SK-N-SH (cell line): ENCODE measurements at regions not wholly inside any gene's neighbourhood (a gene's known extent, or its start where the extent isn't known, plus 50 kb on each side); places are given as distances from the start of the nearest gene placed in this dataset.

ENCODE experiments used
- CTCF ChIA-PET: fragments of 300-600, 350-600 bp; formaldehyde crosslinking; extraction: SDS; loops from one replicate; lab custom pipeline; 2021; lab: Yijun Ruan, JAX
- POLR2A ChIA-PET: fragments of 350-600 bp; sonication (Branson Sonifier 250); formaldehyde crosslinking; extraction: SDS; loops from one replicate; lab custom pipeline; 2020; ENCODE audit warnings: antibody characterized with exemption, inconsistent platforms; lab: Yijun Ruan, JAX
- DNase-seq: peaks from one replicate; pipeline ENCODE4 v3.0.0; 2012
- H2AFZ ChIP-seq: fragments of 200-600 bp; sonication (generic); 2 replicates; pipeline ENCODE4 v1.8.1; 2016; ENCODE audit warnings: antibody characterized with exemption, mild to moderate bottlenecking, low read depth
- H3F3A ChIP-seq: fragments of 200-600 bp; sonication (generic); replicated peaks from 2 replicates; pipeline ENCODE3; 2016; ENCODE audit warnings: antibody characterized with exemption, mild to moderate bottlenecking; ENCODE audit not compliant: insufficient read depth
- H3K27ac ChIP-seq, 2 experiments: fragments of 200-500 bp in 1 of 2; fragments of 200-600 bp in 1 of 2; sonication (Bioruptor generic) in 1 of 2; sonication (generic), shearing (Covaris generic) in 1 of 2; 2 replicates each; pipeline versions ENCODE4 v1.5.1 to v1.6.1; 2014 to 2016; ENCODE audit warnings: low read depth in 2 of 2, inconsistent platforms in 1 of 2, low read length in 1 of 2, mild to moderate bottlenecking in 1 of 2, mixed read lengths in 1 of 2
- H3K27me3 ChIP-seq: fragments of 200-600 bp; sonication (generic), shearing (Covaris generic); 2 replicates; pipeline ENCODE4 v1.6.1; 2016; ENCODE audit warnings: mixed run types; ENCODE audit not compliant: insufficient read depth
- H3K36me3 ChIP-seq, 2 experiments: fragments of 200-500 bp in 1 of 2; fragments of 200-600 bp in 1 of 2; sonication (Bioruptor generic) in 1 of 2; sonication (generic) in 1 of 2; replicated peaks in 1 of 2; 2 replicates each; pipeline versions ENCODE3 to v1.5.1; 2014 to 2016; ENCODE audit warnings: low read length in 1 of 2, mild to moderate bottlenecking in 1 of 2; ENCODE audit not compliant: insufficient read depth in 2 of 2, control insufficient read depth in 1 of 2
- H3K4me1 ChIP-seq, 2 experiments: fragments of 200-500 bp in 1 of 2; fragments of 200-600 bp in 1 of 2; sonication (Bioruptor generic) in 1 of 2; sonication (generic), shearing (Covaris generic) in 1 of 2; 2 replicates each; pipeline versions ENCODE4 v1.5.1 to v1.6.1; 2014 to 2016; ENCODE audit warnings: low read depth in 1 of 2, low read length in 1 of 2, mixed run types in 1 of 2; ENCODE audit not compliant: insufficient read depth in 2 of 2, control insufficient read depth in 1 of 2
- H3K4me2 ChIP-seq: fragments of 200-600 bp; sonication (generic), shearing (Covaris generic); 2 replicates; pipeline ENCODE4 v1.6.1; 2017; ENCODE audit warnings: mixed run types
- H3K4me3 ChIP-seq, 2 experiments: fragments of 200-500 bp in 1 of 2; fragments of 200-600 bp in 1 of 2; sonication (Bioruptor generic) in 1 of 2; sonication (generic), shearing (Covaris generic) in 1 of 2; 2 replicates each; pipeline versions ENCODE4 v1.5.1 to v1.8.1; 2014 to 2016; ENCODE audit warnings: low read depth in 2 of 2, inconsistent platforms in 1 of 2, low read length in 1 of 2, mild to moderate bottlenecking in 1 of 2, mixed read lengths in 1 of 2, moderate library complexity in 1 of 2
- H3K79me2 ChIP-seq: fragments of 200-600 bp; sonication (generic); 2 replicates; pipeline ENCODE4 v1.8.1; 2017; ENCODE audit warnings: mild to moderate bottlenecking; ENCODE audit not compliant: insufficient read depth
- H3K9ac ChIP-seq: fragments of 200-600 bp; sonication (generic); 2 replicates; pipeline ENCODE4 v1.6.1; 2017; ENCODE audit warnings: mixed run types
- H3K9me2 ChIP-seq: fragments of 200-600 bp; sonication (generic); 2 replicates; pipeline ENCODE4 v1.6.1; 2017; ENCODE audit warnings: mixed run types
- H3K9me3 ChIP-seq: fragments of 200-600 bp; sonication (generic); 2 replicates; pipeline ENCODE4 v1.6.1; 2017; ENCODE audit warnings: mixed run types, mild to moderate bottlenecking, moderate library complexity
- H4K20me1 ChIP-seq: fragments of 200-600 bp; sonication (generic); 2 replicates; pipeline ENCODE4 v1.6.1; 2017; ENCODE audit warnings: mild to moderate bottlenecking, mixed run types; ENCODE audit not compliant: insufficient read depth
- CTCF ChIP-seq: fragments of 200-600 bp; sonication (generic); IDR thresholded peaks from 2 replicates; pipeline ENCODE4 v1.6.1; 2017; ENCODE audit warnings: antibody characterized with exemption, mild to moderate bottlenecking, moderate library complexity
- ELF1 ChIP-seq: IDR thresholded peaks from 2 replicates; pipeline ENCODE4 v1.4.0; 2012
- EP300 ChIP-seq, 2 experiments: IDR thresholded peaks; 2 replicates each; pipeline versions ENCODE4 v1.4.0 to v1.6.1; 2012; ENCODE audit warnings: borderline replicate concordance in 1 of 2, low read depth in 1 of 2, low read length in 1 of 2
- FOXM1 ChIP-seq: IDR thresholded peaks from 2 replicates; pipeline ENCODE4 v1.4.0; 2012; ENCODE audit warnings: low read depth, mild to moderate bottlenecking
- GABPA ChIP-seq: IDR thresholded peaks from 2 replicates; pipeline ENCODE4 v1.4.0; 2012; ENCODE audit warnings: low read depth, mild to moderate bottlenecking
- GATA2 ChIP-seq: sonication (generic); formaldehyde crosslinking; IDR thresholded peaks from 2 replicates; pipeline ENCODE4 v1.5.0; 2020; ENCODE audit warnings: mild to moderate bottlenecking, missing genetic modification reagents
- JUND ChIP-seq: IDR thresholded peaks from 2 replicates; pipeline ENCODE4 v1.4.0; 2012
- MEF2A ChIP-seq: IDR thresholded peaks from 2 replicates; pipeline ENCODE4 v1.4.0; 2012; ENCODE audit warnings: low read depth, borderline replicate concordance
- NRF1 ChIP-seq: IDR thresholded peaks from 2 replicates; pipeline ENCODE4 v1.6.1; 2012; ENCODE audit warnings: low read depth, mild to moderate bottlenecking, low read length
- RCOR1 ChIP-seq: fragments of 150-350 bp; IDR thresholded peaks from 2 replicates; pipeline ENCODE4 v1.6.1; 2017; ENCODE audit warnings: antibody characterized with exemption, low read length
- REST ChIP-seq: IDR thresholded peaks from 2 replicates; pipeline ENCODE4 v1.6.1; 2012; ENCODE audit warnings: mild to moderate bottlenecking, low read depth, low read length, moderate library complexity
- RXRA ChIP-seq: IDR thresholded peaks from 2 replicates; pipeline ENCODE4 v1.4.0; 2012; ENCODE audit warnings: low read depth, mild to moderate bottlenecking, borderline replicate concordance
- SIN3A ChIP-seq: IDR thresholded peaks from 2 replicates; pipeline ENCODE4 v1.6.1; 2012; ENCODE audit warnings: low read depth, mild to moderate bottlenecking, low read length, moderate library complexity, borderline replicate concordance
- TEAD4 ChIP-seq: IDR thresholded peaks from 2 replicates; pipeline ENCODE4 v1.4.0; 2012; ENCODE audit warnings: mild to moderate bottlenecking, borderline replicate concordance; ENCODE audit not compliant: insufficient read depth
- YY1 ChIP-seq: IDR thresholded peaks from 2 replicates; pipeline ENCODE4 v1.4.0; 2012; ENCODE audit warnings: low read depth, mild to moderate bottlenecking
- WGBS: methylation state at CpG from one replicate; pipeline ENCODE4 v1.1.6; 2017; ENCODE audit warnings: low lambda C conversion rate; 5-methylcytosine and 5-hydroxymethylcytosine counted together

GRCh38 chr3:134721214-134721613 is 70.4 kb upstream of the KY start (continued):
- TF ChIP-seq REST (no peak), GATA2 (CRISPR knock-in tag) (no peak), GABPA (no peak), RXRA (no peak), MEF2A (no peak), FOXM1 (no peak), SIN3A (no peak), TEAD4 (no peak)
- TF ChIP-seq, all 33 proteins: peak for 0

GRCh38 chr3:134722969-134723368 is 72.1 kb upstream of the EPHB1 start:
- 54% methylated on average over 2 of the region's 2 CpGs for WGBS
- Histone ChIP-seq H3K27me3 (no peaks in the 10 kb centered on the region), H3K4me2 (no peak overlapping the region), H3K9me3 (no peaks in the 10 kb centered on the region), H3K36me3 (no peaks in the 10 kb centered on the region), H3K9me2 (no peaks in the 10 kb centered on the region), H3K4me3 (no peak overlapping the region), H4K20me1 (no peaks in the 10 kb centered on the region), H2AFZ (no peak overlapping the region), H3F3A (no peaks in the 10 kb centered on the region), H3K9ac (no peak overlapping the region), H3K4me1 (no peaks in the 10 kb centered on the region), H3K27ac (no peak overlapping the region), H3K79me2 (no peaks in the 10 kb centered on the region)
- TF ChIP-seq EP300 (IDR thresholded peaks at IDR 0.05; ENCODE audit: borderline replicate concordance in 1 of 2, low read depth in 1 of 2, low read length in 1 of 2) = no peak
- no peak for TF ChIP-seq NRF1
- TF ChIP-seq JUND = no peak
- no peak for TF ChIP-seq REST
- TF ChIP-seq CTCF = no peak
- no peak for TF ChIP-seq RCOR1
- no peak for TF ChIP-seq ELF1
- TF ChIP-seq YY1 = no peak
- ChIA-PET CTCF (interaction anchor here (1.2 kb wide), 1 partner anchor 32 kb away, joined by 3 read pairs; no protein-coding TSS in a partner anchor), POLR2A (no interaction called here)
- DNase-seq = no peak
